Endothelial cell of umbilical vein (primary cell): ENCODE measurements at regions not wholly inside any gene's neighbourhood (a gene's known extent, or its start where the extent isn't known, plus 50 kb on each side); places are given as distances from the start of the nearest gene placed in this dataset.

ENCODE experiments used
- BruUV-seq: library from RNA; stranded (reverse); fragments of 400-500 nt; replicated peaks from 2 replicates; lab custom pipeline; 2021; lab: Mats Ljungman, UMichigan
- CTCF ChIA-PET: fragments of 300-600, 350-600 bp; sonication (Branson Sonifier 250); formaldehyde crosslinking; loops from one replicate; lab custom pipeline; 2021; ENCODE audit warnings: antibody characterized with exemption, inconsistent platforms; lab: Charles Lee
- POLR2A ChIA-PET: fragments of 300-600, 350-600 bp; sonication (Branson Sonifier 250); formaldehyde crosslinking; loops from one replicate; lab custom pipeline; 2021; ENCODE audit warnings: antibody characterized with exemption, inconsistent platforms; lab: Charles Lee
- DNase-seq: peaks from one replicate; pipeline ENCODE4 v3.0.0-alpha.2; 2011; ENCODE audit warnings: low read depth, low spot score
- FAIRE-seq: peaks from 2 replicates; lab custom pipeline; 2011; peaks lifted over from hg19 to GRCh38; lab: Jason Lieb, UNC
- H2AFZ ChIP-seq: 2 replicates; pipeline ENCODE4 v1.6.0; 2012; ENCODE audit warnings: low read depth, low read length, control low read depth, inconsistent platforms
- H3K27ac ChIP-seq: 2 replicates; pipeline ENCODE4 v1.5.1; 2011; ENCODE audit warnings: low read depth, mild to moderate bottlenecking, control low read depth, low read length, moderate library complexity; ENCODE audit not compliant: insufficient read depth
- H3K27me3 ChIP-seq, 2 experiments: 2 replicates each; pipeline versions ENCODE4 v1.6.0 to v1.6.1; 2011; ENCODE audit warnings: low read length in 2 of 2, mixed read lengths in 1 of 2; ENCODE audit not compliant: control insufficient read depth in 2 of 2, insufficient read depth in 2 of 2
- H3K36me3 ChIP-seq, 2 experiments: 2 replicates in 1 of 2; 3 replicates in 1 of 2; pipeline ENCODE4 v1.5.1; 2011; ENCODE audit warnings: low read length in 2 of 2, mild to moderate bottlenecking in 1 of 2, moderate library complexity in 1 of 2; ENCODE audit not compliant: control insufficient read depth in 2 of 2, insufficient read depth in 2 of 2; ENCODE audit errors: extremely low read depth in 1 of 2
- H3K4me1 ChIP-seq: 3 replicates; pipeline ENCODE4 v1.5.1; 2011; ENCODE audit warnings: mild to moderate bottlenecking, low read length; ENCODE audit not compliant: control insufficient read depth, insufficient read depth; ENCODE audit errors: extremely low read depth
- H3K4me2 ChIP-seq: 2 replicates; pipeline ENCODE4 v1.6.1; 2011; ENCODE audit warnings: low read length, control low read depth, mixed read lengths; ENCODE audit not compliant: insufficient read depth
- H3K4me3 ChIP-seq, 3 experiments: fragments of 200-600 bp in 1 of 3; sonication (generic), shearing (Covaris generic) in 1 of 3; replicated peaks in 1 of 3; 2 replicates each; pipeline ENCODE4 v1.5.1; 2011 to 2016; ENCODE audit warnings: control low read depth in 3 of 3, low read length in 3 of 3, mild to moderate bottlenecking in 2 of 3, inconsistent platforms in 1 of 3, low read depth in 1 of 3, moderate library complexity in 1 of 3; ENCODE audit not compliant: insufficient read depth in 1 of 3
- H3K79me2 ChIP-seq: 2 replicates; pipeline ENCODE4 v1.6.0; 2012; ENCODE audit warnings: low read length, inconsistent platforms; ENCODE audit not compliant: control insufficient read depth, insufficient read depth
- H3K9ac ChIP-seq: replicated peaks from 2 replicates; pipeline ENCODE3; 2011; ENCODE audit warnings: low read length, control low read depth; ENCODE audit not compliant: insufficient read depth; ENCODE audit errors: extremely low read depth
- H3K9me1 ChIP-seq: replicated peaks from 3 replicates; pipeline ENCODE4 v1.6.0; 2011; ENCODE audit warnings: mild to moderate bottlenecking, low read length; ENCODE audit not compliant: control insufficient read depth, insufficient read depth; ENCODE audit errors: extremely low read depth
- H3K9me3 ChIP-seq: replicated peaks from 2 replicates; pipeline ENCODE4 v1.5.1; 2012; ENCODE audit warnings: low read length, inconsistent platforms; ENCODE audit not compliant: control insufficient read depth, insufficient read depth
- H4K20me1 ChIP-seq: replicated peaks from 2 replicates; pipeline ENCODE3; 2011; ENCODE audit warnings: mild to moderate bottlenecking, low read length; ENCODE audit not compliant: control insufficient read depth, insufficient read depth; ENCODE audit errors: extremely low read depth
- CTCF ChIP-seq, 2 donors: IDR thresholded peaks; 1 replicate in 1 of 2; 2 replicates in 1 of 2; pipeline ENCODE4 v1.5.1; 2011; ENCODE audit warnings: low read length in 2 of 2, mild to moderate bottlenecking in 2 of 2, moderate library complexity in 2 of 2, control low read depth in 1 of 2, inconsistent platforms in 1 of 2, low read depth in 1 of 2; ENCODE audit not compliant: insufficient read depth in 1 of 2; ENCODE audit errors: extremely low read depth in 1 of 2
- EZH2 ChIP-seq: IDR thresholded peaks from 2 replicates; pipeline ENCODE4 v1.6.1; 2012; ENCODE audit warnings: borderline replicate concordance, low read depth, mild to moderate bottlenecking, moderate library complexity, low read length, inconsistent platforms; ENCODE audit not compliant: severe bottlenecking
- FOS ChIP-seq: IDR thresholded peaks from 2 replicates; pipeline ENCODE4 v1.6.1; 2011; ENCODE audit warnings: mild to moderate bottlenecking, low read length, moderate library complexity, borderline replicate concordance; ENCODE audit not compliant: insufficient read depth
- GATA2 ChIP-seq: IDR thresholded peaks from 2 replicates; pipeline ENCODE4 v1.7.0; 2011; ENCODE audit warnings: low read depth, mild to moderate bottlenecking, moderate library complexity, mixed read lengths, low read length; ENCODE audit not compliant: insufficient read length, insufficient read depth
- JUN ChIP-seq: IDR thresholded peaks from 2 replicates; pipeline ENCODE4 v1.6.1; 2011; ENCODE audit warnings: borderline replicate concordance, low read depth; ENCODE audit not compliant: insufficient read length, insufficient read depth
- MAX ChIP-seq: IDR thresholded peaks from 2 replicates; pipeline ENCODE4 v1.6.1; 2011; ENCODE audit not compliant: insufficient read depth, insufficient read length
- MYC ChIP-seq: IDR thresholded peaks from one replicate; pipeline ENCODE4 v1.6.1; 2011; ENCODE audit warnings: mild to moderate bottlenecking, low read depth, low read length
- POLR2AphosphoS5 ChIP-seq: IDR thresholded peaks from 2 replicates; pipeline ENCODE4 v1.6.1; 2012; ENCODE audit warnings: low read depth, mild to moderate bottlenecking, control low read depth, low read length, moderate library complexity; ENCODE audit not compliant: insufficient read depth
- dilution Hi-C: fragments of 300-500 bp; cut with MboI; formaldehyde crosslinking; loops from one replicate; pipeline ENCODE4 v1.15.0; 2019; ENCODE audit warnings: low sequenced_read_pairs; ENCODE audit not compliant: extremely low pct_ligation_motif_present
- intact Hi-C: fragments of 100-400 bp; cut with micrococcal nuclease; formaldehyde crosslinking; loops from one replicate; pipeline ENCODE4 v1.10.0; 2022

- no peak for TF ChIP-seq CTCF (IDR thresholded peaks at IDR 0.05; ENCODE audit: extremely low read depth in 1 of 2, insufficient read depth in 1 of 2, low read depth in 1 of 2, low read length in 2 of 2)
- no peak overlapping the region for H2AFZ ChIP-seq
- no peak overlapping the region for H3K4me3 ChIP-seq
- no TSS peak for BruUV-seq
- intact Hi-C loops = loop anchor here (5.0 kb wide), 1 partner anchor 469 kb away; no protein-coding TSS in a partner anchor
- dilution Hi-C loops = no loop called here
- ChIA-PET POLR2A (no interaction called here), CTCF (no interaction called here)
- H3K9ac ChIP-seq = no peak overlapping the region
- no peak overlapping the region for H3K27ac ChIP-seq
- no peaks in the 10 kb centered on the region for H3K36me3 ChIP-seq
- no peaks in the 10 kb centered on the region for H3K9me1 ChIP-seq
- DNase-seq (no peak), FAIRE-seq (no peak)
- no peaks in the 10 kb centered on the region for H3K79me2 ChIP-seq
- no peaks in the 10 kb centered on the region for H3K9me3 ChIP-seq
- no peak overlapping the region for H3K4me2 ChIP-seq
- H4K20me1 ChIP-seq = no peaks in the 10 kb centered on the region
- no peaks in the 10 kb centered on the region for H3K27me3 ChIP-seq
- no peaks in the 10 kb centered on the region for H3K4me1 ChIP-seq
Observed at GRCh38 chr14:28143316-28143715, 623.3 kb upstream of the FOXG1 start.

GRCh38 chr14:28151926-28152325 lies 614.7 kb upstream of the FOXG1 start:
- no peaks in the 10 kb centered on the region for H3K79me2 ChIP-seq
- FAIRE-seq = no peak
- H3K36me3 ChIP-seq = no peaks in the 10 kb centered on the region
- DNase-seq = no peak
- H3K4me3 ChIP-seq = no peak overlapping the region
- H3K9me3 ChIP-seq = no peaks in the 10 kb centered on the region
- no peak overlapping the region for H2AFZ ChIP-seq
- H3K9ac ChIP-seq = no peak overlapping the region
- dilution Hi-C loops (no loop called here), intact Hi-C loops (no loop called here)
- H3K4me1 ChIP-seq = no peaks in the 10 kb centered on the region
- BruUV-seq = no TSS peak
- CTCF ChIA-PET = no interaction called here
- no peak overlapping the region for H3K4me2 ChIP-seq
- no peak for TF ChIP-seq JUN
- TF ChIP-seq GATA2 = no peak
- no peak for TF ChIP-seq FOS
- TF ChIP-seq CTCF (IDR thresholded peaks at IDR 0.05; ENCODE audit: extremely low read depth in 1 of 2, insufficient read depth in 1 of 2, low read depth in 1 of 2, low read length in 2 of 2) = no peak
- TF ChIP-seq POLR2AphosphoS5 = no peak
- no peak for TF ChIP-seq EZH2
- no peak for TF ChIP-seq MYC
- no peak for TF ChIP-seq MAX
- no peaks in the 10 kb centered on the region for H3K27me3 ChIP-seq
- H3K27ac ChIP-seq = no peak overlapping the region
- no peaks in the 10 kb centered on the region for H4K20me1 ChIP-seq
- POLR2A ChIA-PET = interaction anchor here (0.6 kb wide), 1 partner anchor 24 kb away, joined by 3 read pairs; no protein-coding TSS in a partner anchor
- no peaks in the 10 kb centered on the region for H3K9me1 ChIP-seq
